Stimulated activated effector memory CD8-positive, alpha-beta T cell treated with anti-CD3 and anti-CD28 coated beads, Interleukin-12 subunit alpha, Interleukin-12 subunit beta, amount 100 ng/mL, for 72 hours (primary cell): ENCODE measurements at regions not wholly inside any gene's neighbourhood (a gene's known extent, or its start where the extent isn't known, plus 50 kb on each side); places are given as distances from the start of the nearest gene placed in this dataset.
"Not testable (repeated sequence)": the region's sequence is repeated elsewhere in the genome, so short reads cannot be mapped to it uniquely, and the experiment has no call there.

Source experiments
- ATAC-seq: fragments of 150-1000 bp; cut with Tn5 transposase; 2 replicates; pipeline ENCODE4 v1.10.0; 2021
- DNase-seq, 2 donors: peaks; one replicate each; pipeline ENCODE4 v3.0.0; 2021 to 2022; ENCODE audit warnings: low spot score in 2 of 2
- H3K27ac Mint-ChIP-seq: one replicate; pipeline ENCODE4 v1.8.0; 2022; ENCODE audit warnings: mild to moderate bottlenecking, mixed read lengths
- H3K36me3 Mint-ChIP-seq: one replicate; pipeline ENCODE4 v1.8.0; 2022; ENCODE audit warnings: mild to moderate bottlenecking, mixed read lengths
- H3K4me1 Mint-ChIP-seq: one replicate; pipeline ENCODE4 v1.8.0; 2022; ENCODE audit warnings: mixed read lengths
- H3K4me3 Mint-ChIP-seq: one replicate; pipeline ENCODE4 v1.8.0; 2022; ENCODE audit warnings: mild to moderate bottlenecking, mixed read lengths
- H3K9me3 Mint-ChIP-seq: one replicate; pipeline ENCODE4 v1.8.0; 2022; ENCODE audit warnings: mixed read lengths

DNA sequence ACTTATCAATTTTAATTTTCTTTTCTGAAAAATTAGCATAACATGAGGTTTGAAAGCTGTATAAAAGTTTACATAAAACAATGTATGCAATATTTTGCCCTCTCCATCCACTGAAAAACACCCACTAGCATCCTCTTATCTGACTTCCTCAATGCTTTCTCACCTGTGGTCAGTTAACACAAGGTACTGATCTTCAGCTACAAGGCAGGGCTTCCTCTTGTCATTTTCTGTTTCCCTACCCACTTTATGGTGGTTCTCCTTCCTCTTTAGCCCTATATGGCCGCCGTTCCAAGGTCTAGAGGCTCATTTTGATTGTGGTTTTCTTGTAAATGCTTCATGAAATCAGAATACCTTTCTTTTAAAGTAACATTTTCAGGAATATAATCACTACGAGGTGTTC, 618.6 kb upstream of the CPEB2 start:
- Mint-ChIP-seq H3K9me3 (no peaks in the 10 kb centered on the region), H3K36me3 (no peaks in the 10 kb centered on the region), H3K4me3 (no peak overlapping the region), H3K4me1 (no peaks in the 10 kb centered on the region), H3K27ac (no peak overlapping the region)
- DNase-seq: no peak
- no peak for ATAC-seq

GRCh38 chr4:14384824-14385223, 617.5 kb upstream of the CPEB2 start:
- DNase-seq (no peak), ATAC-seq (no peak)
- Mint-ChIP-seq H3K9me3 (no peaks in the 10 kb centered on the region), H3K4me1 (no peaks in the 10 kb centered on the region), H3K36me3 (no peaks in the 10 kb centered on the region), H3K27ac (no peak overlapping the region), H3K4me3 (no peak overlapping the region)

DNA sequence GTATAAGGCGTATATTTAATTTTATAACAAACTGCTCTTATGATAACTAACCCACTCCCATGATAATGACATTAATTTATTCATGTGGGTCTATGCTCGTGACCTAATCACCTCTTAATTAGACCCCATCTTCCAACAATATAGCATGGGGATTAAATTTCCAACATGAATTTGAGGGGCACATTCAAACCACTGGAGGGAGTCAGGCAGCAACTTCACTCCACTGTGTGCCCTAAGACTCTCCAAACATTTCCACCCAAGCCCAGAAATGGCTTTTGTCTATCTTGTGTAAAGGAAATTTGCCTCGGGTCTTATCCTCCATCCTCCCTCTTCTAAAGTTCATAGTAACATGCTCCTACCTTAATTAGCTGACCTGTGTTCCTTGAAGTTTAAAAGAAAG, 616.1 kb upstream of the CPEB2 start:
- H3K4me1 Mint-ChIP-seq: no peaks in the 10 kb centered on the region
- no peak for DNase-seq
- H3K36me3 Mint-ChIP-seq: no peaks in the 10 kb centered on the region
- H3K27ac Mint-ChIP-seq: no peak overlapping the region
- no peak for ATAC-seq
- H3K4me3 Mint-ChIP-seq: no peak overlapping the region
- H3K9me3 Mint-ChIP-seq: no peaks in the 10 kb centered on the region

GRCh38 chr4:14387647-14388046, 614.6 kb upstream of the CPEB2 start:
- no peak overlapping the region for H3K4me3 Mint-ChIP-seq
- DNase-seq (no peak), ATAC-seq (no peak)
- no peaks in the 10 kb centered on the region for H3K36me3 Mint-ChIP-seq
- H3K4me1 Mint-ChIP-seq: no peaks in the 10 kb centered on the region
- no peak overlapping the region for H3K27ac Mint-ChIP-seq
- H3K9me3 Mint-ChIP-seq: no peaks in the 10 kb centered on the region

DNA sequence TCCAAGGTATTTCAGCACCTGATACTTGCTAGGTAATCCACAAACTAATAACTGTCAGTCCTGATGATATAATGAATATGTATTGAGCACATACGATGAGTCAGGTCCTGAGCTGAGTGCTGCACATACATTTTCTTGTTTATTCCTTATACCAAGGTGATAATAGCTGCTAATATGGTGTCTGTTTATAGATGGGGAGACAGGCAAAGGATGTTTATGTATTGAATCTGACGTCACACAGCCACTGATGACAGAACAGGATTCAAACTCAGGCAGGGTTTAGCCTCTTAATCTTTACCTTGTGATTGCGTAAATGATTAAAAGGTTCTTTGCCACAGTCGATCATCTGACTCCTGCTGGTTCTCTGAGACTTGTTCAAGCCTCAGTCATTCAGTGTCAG, 609.9 kb upstream of the CPEB2 start:
- DNase-seq (no peak), ATAC-seq (no peak)
- Mint-ChIP-seq H3K4me1 (no peaks in the 10 kb centered on the region), H3K4me3 (no peak overlapping the region), H3K36me3 (no peaks in the 10 kb centered on the region), H3K9me3 (no peaks in the 10 kb centered on the region), H3K27ac (no peak overlapping the region)

DNA sequence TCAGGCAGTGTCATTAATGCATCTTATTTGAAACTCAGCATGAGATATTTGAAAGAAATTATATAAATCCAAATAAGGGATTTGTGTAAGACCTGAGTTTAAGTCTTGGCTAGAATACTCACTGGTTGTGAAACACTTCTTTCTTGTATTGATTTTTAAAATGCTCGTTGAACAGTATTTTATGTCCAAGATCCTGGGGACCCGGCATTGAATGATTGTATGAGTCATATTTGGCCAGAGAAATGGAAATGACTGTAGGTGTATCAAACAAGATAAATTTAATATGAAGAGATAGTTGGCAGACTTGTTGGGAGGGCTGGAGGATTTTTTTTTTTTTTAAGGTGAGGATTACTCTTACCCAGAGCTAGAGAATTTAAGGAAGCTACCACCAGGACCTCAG, 606.1 kb upstream of the CPEB2 start:
- no peak for DNase-seq
- Mint-ChIP-seq H3K9me3 (peaks cover 6% of the 10 kb centered on the region), H3K27ac (no peak overlapping the region), H3K36me3 (no peaks in the 10 kb centered on the region), H3K4me1 (no peaks in the 10 kb centered on the region), H3K4me3 (no peak overlapping the region)
- no peak for ATAC-seq

- Mint-ChIP-seq H3K4me1 (no peaks in the 10 kb centered on the region), H3K9me3 (peaks cover 12% of the 10 kb centered on the region), H3K27ac (no peak overlapping the region), H3K4me3 (no peak overlapping the region), H3K36me3 (no peaks in the 10 kb centered on the region)
- DNase-seq (no peak), ATAC-seq (no peak)
Observed at GRCh38 chr4:14399848-14400247, 602.4 kb upstream of the CPEB2 start.

DNA sequence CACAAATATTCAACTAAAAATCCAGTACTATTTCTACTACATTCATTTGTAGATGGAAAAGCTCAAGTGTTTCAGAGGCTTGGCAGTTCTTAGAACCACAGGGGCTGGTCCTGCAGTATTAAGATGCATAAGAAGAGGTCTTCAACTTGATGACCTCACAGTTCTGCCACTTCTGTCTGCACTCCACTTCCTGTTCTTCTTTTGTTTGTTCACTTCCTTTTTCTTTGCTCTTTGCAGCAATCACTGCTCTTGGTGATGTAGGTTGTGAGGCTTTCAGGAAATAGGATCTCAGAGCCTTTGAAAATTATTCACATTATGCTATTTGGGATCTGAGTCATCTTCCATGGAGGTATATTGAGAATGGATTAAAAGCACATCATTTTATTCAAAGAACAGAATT, 602.0 kb upstream of the CPEB2 start:
- H3K27ac Mint-ChIP-seq: no peak overlapping the region
- no peaks in the 10 kb centered on the region for H3K36me3 Mint-ChIP-seq
- DNase-seq (no peak), ATAC-seq (no peak)
- H3K4me1 Mint-ChIP-seq: no peaks in the 10 kb centered on the region
- peaks cover 12% of the 10 kb centered on the region for H3K9me3 Mint-ChIP-seq
- no peak overlapping the region for H3K4me3 Mint-ChIP-seq

DNA sequence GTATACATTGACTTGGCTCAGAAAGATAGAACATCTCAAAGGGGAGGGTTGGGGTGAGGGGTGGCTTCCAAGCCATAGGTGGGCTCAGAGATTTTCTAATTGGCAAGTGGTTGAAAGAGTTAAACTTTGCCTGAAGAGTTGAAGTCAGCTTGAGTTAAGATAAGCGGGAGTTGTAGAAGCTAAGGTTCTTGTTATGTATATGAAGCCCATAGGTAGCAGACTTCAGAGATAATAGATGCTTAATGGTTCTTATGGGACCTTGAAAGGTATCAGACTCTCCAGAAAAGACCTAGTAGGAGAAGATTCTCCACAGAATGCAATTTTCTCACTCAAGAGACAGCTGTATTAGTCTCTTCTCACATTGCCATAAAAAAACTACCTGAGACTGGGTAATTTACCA, 599.1 kb upstream of the CPEB2 start:
- ATAC-seq: no peak
- no peak overlapping the region for H3K27ac Mint-ChIP-seq
- peaks cover 12% of the 10 kb centered on the region for H3K9me3 Mint-ChIP-seq
- H3K4me1 Mint-ChIP-seq: no peaks in the 10 kb centered on the region
- DNase-seq: no peak
- no peak overlapping the region for H3K4me3 Mint-ChIP-seq
- no peaks in the 10 kb centered on the region for H3K36me3 Mint-ChIP-seq

DNA sequence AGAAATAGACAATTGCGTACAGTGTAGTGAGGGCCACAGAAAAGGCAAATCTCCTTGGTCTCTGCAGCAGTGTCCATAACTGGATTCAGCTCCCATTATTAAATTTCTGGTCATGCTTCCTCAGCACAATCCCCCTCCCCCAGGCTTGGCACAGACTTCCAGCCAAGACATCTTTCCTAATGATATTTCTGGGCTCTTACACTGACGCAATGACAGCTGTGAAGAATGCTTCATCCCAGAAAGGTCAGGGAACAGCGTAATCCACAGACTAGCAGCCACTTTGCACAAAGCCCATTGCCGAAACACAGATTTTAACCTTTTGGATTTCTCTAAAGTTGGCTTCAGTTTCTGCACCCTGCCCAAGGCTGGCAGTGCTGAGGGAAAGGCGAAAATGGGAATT, 597.6 kb upstream of the CPEB2 start:
- no peaks in the 10 kb centered on the region for H3K4me1 Mint-ChIP-seq
- no peak overlapping the region for H3K27ac Mint-ChIP-seq
- H3K9me3 Mint-ChIP-seq: peaks cover 5% of the 10 kb centered on the region
- no peak for ATAC-seq
- H3K36me3 Mint-ChIP-seq: no peaks in the 10 kb centered on the region
- no peak overlapping the region for H3K4me3 Mint-ChIP-seq
- no peak for DNase-seq

DNA sequence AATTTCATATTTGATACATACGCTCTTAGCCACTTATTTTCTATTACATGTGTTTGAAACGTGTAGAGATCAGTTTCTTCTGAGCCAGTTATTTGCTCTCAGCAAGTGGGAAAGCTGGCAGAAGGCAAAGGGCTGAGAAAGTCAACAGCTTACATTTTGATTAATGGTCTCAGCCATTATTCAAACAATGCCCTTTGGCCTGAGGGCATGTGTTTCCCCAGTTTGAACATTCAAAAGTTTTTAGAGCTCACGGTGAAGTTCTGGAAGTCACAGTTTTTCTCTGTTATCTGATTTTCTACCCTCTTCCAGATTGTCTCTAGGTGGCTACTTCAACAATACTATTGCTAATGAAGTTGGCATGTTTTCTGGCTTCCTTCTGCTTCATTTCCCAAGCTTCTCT, 591.8 kb upstream of the CPEB2 start:
- DNase-seq: no peak
- Mint-ChIP-seq H3K4me1 (no peaks in the 10 kb centered on the region), H3K27ac (no peak overlapping the region), H3K36me3 (no peaks in the 10 kb centered on the region), H3K9me3 (no peaks in the 10 kb centered on the region), H3K4me3 (no peak overlapping the region)
- ATAC-seq: no peak

DNA sequence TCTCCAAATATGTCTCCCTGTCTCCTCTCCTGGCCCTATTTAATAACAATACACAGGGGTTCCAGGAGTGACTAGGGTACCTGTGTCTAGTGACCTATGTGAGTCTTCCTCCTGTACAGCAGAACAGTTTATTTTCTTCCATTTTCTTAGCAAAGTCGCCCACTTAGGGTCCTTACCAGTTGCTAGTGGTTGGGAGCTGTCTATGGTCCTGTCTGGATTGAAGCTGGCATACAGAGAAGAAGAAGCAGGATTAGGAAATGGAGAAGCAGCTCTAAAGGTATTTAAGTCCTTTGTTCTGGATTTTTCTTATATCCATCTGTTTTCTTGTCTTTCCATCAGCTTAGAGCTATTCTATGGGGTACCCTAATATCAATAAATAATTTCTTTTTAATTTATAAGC, 587.1 kb upstream of the CPEB2 start:
- Mint-ChIP-seq H3K27ac (no peak overlapping the region), H3K4me3 (no peak overlapping the region), H3K9me3 (peaks cover 5% of the 10 kb centered on the region), H3K4me1 (no peaks in the 10 kb centered on the region), H3K36me3 (no peaks in the 10 kb centered on the region)
- DNase-seq: no peak
- ATAC-seq: no peak

DNA sequence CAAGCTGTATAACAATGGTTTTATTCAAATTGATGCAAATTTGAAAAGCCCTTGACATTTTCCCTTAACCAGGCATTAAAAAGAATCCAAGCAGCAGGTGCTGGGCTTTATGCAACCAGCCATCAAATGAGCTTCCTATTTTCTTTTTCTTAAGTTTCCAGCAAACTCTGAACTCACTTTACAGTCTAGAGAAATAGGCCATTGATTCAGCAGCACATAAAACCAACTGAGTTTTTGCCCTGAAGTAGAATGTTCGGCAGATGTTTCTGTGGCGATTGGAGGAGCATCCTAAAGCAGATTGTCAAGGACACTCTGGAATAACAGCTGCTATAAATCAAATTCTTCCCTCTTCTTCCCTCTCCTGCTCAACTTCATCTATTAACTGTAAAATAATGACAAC, 582.8 kb upstream of the CPEB2 start:
- ATAC-seq (no peak), DNase-seq (no peak)
- Mint-ChIP-seq H3K36me3 (no peaks in the 10 kb centered on the region), H3K4me3 (no peak overlapping the region), H3K27ac (no peak overlapping the region), H3K4me1 (no peaks in the 10 kb centered on the region), H3K9me3 (peaks cover 9% of the 10 kb centered on the region)

- not testable (repeated sequence) for H3K36me3 Mint-ChIP-seq, H3K27ac Mint-ChIP-seq, H3K4me3 Mint-ChIP-seq, H3K4me1 Mint-ChIP-seq, H3K9me3 Mint-ChIP-seq, ATAC-seq, DNase-seq
Observed at GRCh38 chr4:14426297-14426696, 576.0 kb upstream of the CPEB2 start.

DNA sequence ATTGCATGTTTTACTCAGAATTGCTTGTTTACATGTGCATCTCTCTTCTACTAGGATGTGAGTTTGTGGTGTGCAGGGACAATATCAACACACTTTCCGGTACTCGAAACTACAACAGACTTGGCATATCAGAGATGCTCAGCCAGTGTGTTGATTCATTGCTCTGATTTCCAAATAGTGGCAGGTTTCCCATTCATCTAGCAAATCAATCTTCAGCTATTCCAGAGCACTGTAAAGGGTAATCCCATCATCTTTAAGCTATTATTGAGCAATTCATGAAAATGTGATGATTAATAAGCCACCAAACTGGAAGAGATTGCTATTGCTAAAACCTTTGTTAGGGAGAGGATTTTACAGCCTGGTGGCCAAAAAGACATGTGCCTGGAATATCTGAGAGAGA, 574.2 kb upstream of the CPEB2 start:
- peaks cover 5% of the 10 kb centered on the region for H3K9me3 Mint-ChIP-seq
- no peak overlapping the region for H3K4me3 Mint-ChIP-seq
- no peak for ATAC-seq
- H3K36me3 Mint-ChIP-seq: no peaks in the 10 kb centered on the region
- H3K4me1 Mint-ChIP-seq: no peaks in the 10 kb centered on the region
- H3K27ac Mint-ChIP-seq: no peak overlapping the region
- no peak for DNase-seq

- Mint-ChIP-seq H3K27ac (no peak overlapping the region), H3K9me3 (peaks cover 2% of the 10 kb centered on the region), H3K4me1 (no peaks in the 10 kb centered on the region), H3K4me3 (no peak overlapping the region), H3K36me3 (no peaks in the 10 kb centered on the region)
- DNase-seq (no peak), ATAC-seq (no peak)
Observed at GRCh38 chr4:14431155-14432134, 570.8 kb upstream of the CPEB2 start.
